Upper lobe of left lung (tissue), 6 donors: ENCODE measurements at regions not wholly inside any gene's neighbourhood (a gene's known extent, or its start where the extent isn't known, plus 50 kb on each side); places are given as distances from the start of the nearest gene placed in this dataset.

Experiments
- ATAC-seq, 2 donors: fragments of 200-7000 bp; cut with Tn5 transposase; one replicate each; pipeline ENCODE4 v1.9.1; 2022; ENCODE audit warnings: mild to moderate bottlenecking in 2 of 2, moderate library complexity in 2 of 2; ENCODE audit not compliant: low FRiP score in 2 of 2
- DNase-seq, 2 donors: peaks; one replicate each; pipeline ENCODE4 v3.0.0-alpha.2; 2019 to 2020
- H3K27ac ChIP-seq, 4 donors: fragments of 200-600 bp; sonication (generic); one replicate each; pipeline ENCODE4 v1.5.1; 2016 to 2019
- H3K27me3 ChIP-seq, 4 donors: fragments of 200-600 bp; sonication (generic); one replicate each; pipeline ENCODE4 v1.5.1; 2017 to 2019
- H3K36me3 ChIP-seq, 4 donors: fragments of 200-600 bp; sonication (generic); one replicate each; pipeline ENCODE4 v1.5.1; 2016 to 2019
- H3K4me1 ChIP-seq, 4 donors: fragments of 200-600 bp; sonication (generic); one replicate each; pipeline ENCODE4 v1.5.1; 2018 to 2019
- H3K4me3 ChIP-seq, 4 donors: fragments of 200-600 bp; sonication (generic); one replicate each; pipeline ENCODE4 v1.5.1; 2017 to 2019; ENCODE audit warnings: mild to moderate bottlenecking in 2 of 4, moderate library complexity in 1 of 4
- H3K9me3 ChIP-seq, 4 donors: fragments of 200-600 bp; sonication (generic); one replicate each; pipeline ENCODE4 v1.5.1; 2018 to 2019
- CTCF ChIP-seq, 6 experiments: fragments of 450-650 bp in 4 of 6; fragments of 200-600 bp in 2 of 6; sonication (generic) in 2 of 6; IDR thresholded peaks; one replicate each; pipeline ENCODE4 v1.5.1; 2016 to 2019; ENCODE audit warnings: antibody characterized with exemption in 6 of 6
- EP300 ChIP-seq, 4 donors: sonication (generic); formaldehyde crosslinking; IDR thresholded peaks; one replicate each; pipeline ENCODE4 v1.5.1; 2017; ENCODE audit warnings: antibody characterized with exemption in 4 of 4, control low read depth in 2 of 4
- POLR2A ChIP-seq, 4 donors: fragments of 450-650 bp; IDR thresholded peaks; one replicate each; pipeline ENCODE4 v1.5.1; 2016 to 2017; ENCODE audit warnings: antibody characterized with exemption in 4 of 4, mild to moderate bottlenecking in 2 of 4
- POLR2AphosphoS5 ChIP-seq, 2 donors: sonication (generic); formaldehyde crosslinking; IDR thresholded peaks; one replicate each; pipeline ENCODE4 v1.5.1; 2017; ENCODE audit warnings: antibody characterized with exemption in 2 of 2
- WGBS, 2 donors: methylation state at CpG; one replicate each; pipeline ENCODE4 v1.1.5; 2017 to 2018; 5-methylcytosine and 5-hydroxymethylcytosine counted together
- donor health status: DM: no; HTN: no; CAD: no; lungs with moderate emphysema.
- donor health status: DM: no; HTN: yes; CAD: no; lungs with severe emphysema.

GRCh38 chr1:38213646-38214434 lies 167.2 kb upstream of the POU3F1 start:
- 34 to 51% methylated on average over 29 to 34 of the region's 34 CpGs for WGBS, 2 donors
- Histone ChIP-seq H3K27ac (no peak overlapping the region), H3K4me1 (peaks cover 0 to 10% (median 5%) of the 10 kb centered on the region in 4 donors), H3K36me3 (no peaks in the 10 kb centered on the region), H3K4me3 (peak overlapping the region in 1 of 4 donors; percentile 9), H3K27me3 (no peaks in the 10 kb centered on the region), H3K9me3 (no peaks in the 10 kb centered on the region)
- DNase-seq (peak in 1 of 2 donors; percentile 71), ATAC-seq (peak; percentile 27 to 56)
- TF ChIP-seq POLR2AphosphoS5 (IDR thresholded peaks at IDR 0.05) (peak in 1 of 2 donors; percentile 27), POLR2A (IDR thresholded peaks at IDR 0.05) (no peak), EP300 (IDR thresholded peaks at IDR 0.05) (no peak), CTCF (IDR thresholded peaks at IDR 0.05) (peak in 1 of 6 experiments; percentile 10)

- H3K27me3 ChIP-seq, result no peaks in the 10 kb centered on the region
- ATAC-seq (no peak), DNase-seq (no peak)
- no peaks in the 10 kb centered on the region for H3K9me3 ChIP-seq
- H3K4me3 ChIP-seq, result no peak overlapping the region
- TF ChIP-seq POLR2A (IDR thresholded peaks at IDR 0.05) (no peak), CTCF (IDR thresholded peaks at IDR 0.05) (no peak), EP300 (IDR thresholded peaks at IDR 0.05) (no peak), POLR2AphosphoS5 (IDR thresholded peaks at IDR 0.05) (no peak)
- no peaks in the 10 kb centered on the region for H3K36me3 ChIP-seq
- H3K27ac ChIP-seq, result no peak overlapping the region
- H3K4me1 ChIP-seq, result peaks cover 0 to 10% (median 5%) of the 10 kb centered on the region in 4 donors
- 100% methylated on average over 1 of the region's 1 CpG for WGBS, 2 donors
These were observed 164.2 kb upstream of the POU3F1 start for GRCh38 chr1:38210895-38211177.

DNA sequence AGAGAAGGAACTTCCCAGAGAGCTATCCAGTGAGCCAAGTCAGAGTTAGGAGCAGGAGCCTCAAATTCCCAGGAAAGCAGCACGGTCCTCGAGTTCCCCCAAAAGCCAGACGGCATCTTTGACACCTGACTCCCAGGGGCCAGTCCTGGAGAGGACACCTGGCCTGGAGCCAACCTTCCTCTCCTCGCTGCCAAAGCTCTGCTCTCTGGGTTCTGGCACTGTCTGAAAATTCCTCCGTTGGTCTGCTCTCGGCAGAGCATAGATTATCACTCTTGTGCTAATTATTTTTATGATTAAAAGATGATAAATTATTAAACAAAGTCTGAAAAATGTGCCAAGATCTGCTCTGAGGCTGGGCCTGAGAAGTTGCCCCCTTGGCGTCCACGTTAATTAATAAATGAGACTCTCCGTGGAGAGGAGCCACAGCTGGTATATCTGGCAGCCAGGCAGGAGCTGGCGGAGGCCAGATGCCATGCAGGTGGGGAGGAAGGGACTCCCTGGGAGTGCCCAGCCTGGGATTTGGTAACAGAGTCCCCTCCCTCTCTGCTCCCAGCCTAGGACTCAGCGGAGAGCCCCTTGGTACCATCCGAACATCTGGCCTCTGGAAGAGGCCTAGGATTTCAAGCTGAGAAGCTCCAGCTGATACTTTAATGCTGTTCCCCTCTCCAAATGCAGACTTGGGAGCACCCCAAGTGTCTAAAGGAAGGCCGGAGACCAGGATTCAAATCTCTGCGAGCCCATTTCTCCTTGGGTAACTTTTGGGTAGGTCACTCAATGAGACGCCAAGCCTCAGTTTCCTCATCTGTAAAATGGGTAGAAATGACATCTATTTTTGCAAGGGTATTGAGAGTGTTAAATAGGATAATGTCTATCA lies 163.7 kb upstream of the POU3F1 start:
- no peak for TF ChIP-seq POLR2AphosphoS5 (IDR thresholded peaks at IDR 0.05)
- no peak for TF ChIP-seq CTCF (IDR thresholded peaks at IDR 0.05)
- TF ChIP-seq POLR2A (IDR thresholded peaks at IDR 0.05), result no peak
- no peak for TF ChIP-seq EP300 (IDR thresholded peaks at IDR 0.05)
- no peaks in the 10 kb centered on the region for H3K9me3 ChIP-seq
- no peaks in the 10 kb centered on the region for H3K36me3 ChIP-seq
- ATAC-seq (no peak), DNase-seq (no peak)
- 59 to 76% methylated on average over 13 to 15 of the region's 15 CpGs for WGBS, 2 donors
- no peak overlapping the region for H3K27ac ChIP-seq
- H3K4me1 ChIP-seq, result peaks cover 0 to 10% (median 5%) of the 10 kb centered on the region in 4 donors
- H3K4me3 ChIP-seq, result no peak overlapping the region
- no peaks in the 10 kb centered on the region for H3K27me3 ChIP-seq

DNA sequence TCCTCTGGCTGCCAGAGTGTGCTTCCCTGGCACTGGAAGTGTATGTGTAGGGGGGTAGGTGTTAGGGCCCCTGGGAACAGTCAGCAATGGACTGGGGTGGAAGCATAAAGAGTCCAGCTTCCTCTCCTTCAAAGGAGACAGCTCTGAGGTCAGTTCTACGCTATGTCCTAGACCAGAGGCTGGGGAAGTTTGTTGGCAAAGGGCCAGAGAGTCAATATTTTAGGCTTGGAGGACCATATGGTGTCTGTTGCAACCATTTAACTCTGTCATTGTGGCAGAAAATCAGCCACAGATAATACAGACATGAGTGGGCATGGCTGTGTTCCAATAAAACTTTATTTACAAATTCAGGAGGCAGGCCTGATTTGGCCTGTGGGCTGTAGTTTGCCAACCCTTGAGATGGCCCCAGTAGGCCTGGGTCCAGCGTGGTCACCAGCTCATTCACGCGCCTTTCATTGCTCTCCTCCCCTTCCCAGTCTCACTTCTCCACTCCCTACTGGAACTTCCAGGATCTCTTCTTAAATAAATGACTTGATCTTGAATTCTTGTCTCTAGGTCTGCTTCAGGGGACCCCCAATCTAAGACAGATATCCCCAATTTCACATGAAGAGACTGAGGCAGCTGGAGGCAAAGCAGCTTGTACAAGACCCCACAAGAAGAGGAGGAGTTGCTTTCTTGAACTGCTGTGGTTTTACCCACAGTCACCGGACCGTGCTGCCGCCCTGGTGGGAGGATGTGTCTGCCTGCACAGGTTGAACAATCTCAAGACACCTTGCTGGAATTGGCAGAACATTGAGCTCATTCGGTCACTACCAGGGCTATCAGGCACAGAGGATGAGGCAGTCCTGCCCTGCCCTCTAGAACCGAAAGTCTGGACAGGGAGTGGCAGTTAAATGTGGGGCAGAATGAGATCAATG lies 162.4 kb upstream of the POU3F1 start:
- ATAC-seq (no peak), DNase-seq (no peak)
- Histone ChIP-seq H3K36me3 (no peaks in the 10 kb centered on the region), H3K4me1 (peaks cover 0 to 7% (median 3%) of the 10 kb centered on the region in 4 donors), H3K4me3 (no peak overlapping the region), H3K27me3 (no peaks in the 10 kb centered on the region), H3K9me3 (no peaks in the 10 kb centered on the region), H3K27ac (no peak overlapping the region)
- WGBS, 2 donors, result 84 to 87% methylated on average over 8 to 9 of the region's 9 CpGs
- TF ChIP-seq EP300 (IDR thresholded peaks at IDR 0.05) (no peak), POLR2A (IDR thresholded peaks at IDR 0.05) (no peak), CTCF (IDR thresholded peaks at IDR 0.05) (no peak), POLR2AphosphoS5 (IDR thresholded peaks at IDR 0.05) (no peak)
